Activated CD8-positive, alpha-beta T cell treated with anti-CD3 and anti-CD28 coated beads for 36 hours (primary cell): ENCODE measurements at regions not wholly inside any gene's neighbourhood (a gene's known extent, or its start where the extent isn't known, plus 50 kb on each side); places are given as distances from the start of the nearest gene placed in this dataset.
A peak's percentile ranks its signal among the peaks of the same experiment; 100 is the strongest.

Experiments used
- ATAC-seq: fragments of 200-7000 bp; cut with Tn5 transposase; one replicate; pipeline ENCODE4 v1.10.0; 2021; ENCODE audit warnings: mild to moderate bottlenecking, moderate library complexity
- CTCF ChIA-PET: fragments of 350-600 bp; sonication (Branson Sonifier 250); formaldehyde crosslinking; loops from one replicate; lab custom pipeline; 2021; ENCODE audit warnings: antibody characterized with exemption; lab: Charles Lee
- POLR2A ChIA-PET: fragments of 350-600 bp; sonication (Branson Sonifier 250); formaldehyde crosslinking; loops from one replicate; lab custom pipeline; 2021; ENCODE audit warnings: antibody characterized with exemption; lab: Charles Lee
- DNase-seq: peaks from one replicate; pipeline ENCODE4 v3.0.0-alpha.2; 2020
- H3K27ac Mint-ChIP-seq: one replicate; pipeline ENCODE4 v1.8.0; 2021; ENCODE audit warnings: mild to moderate bottlenecking, mixed read lengths
- H3K27me3 Mint-ChIP-seq: one replicate; pipeline ENCODE4 v1.8.0; 2021; ENCODE audit warnings: mixed read lengths
- H3K36me3 Mint-ChIP-seq: one replicate; pipeline ENCODE4 v1.8.0; 2021; ENCODE audit warnings: low read depth, mixed read lengths
- H3K4me1 Mint-ChIP-seq: one replicate; pipeline ENCODE4 v1.8.0; 2021; ENCODE audit warnings: low read depth, mixed read lengths
- H3K4me3 Mint-ChIP-seq: one replicate; pipeline ENCODE4 v1.8.0; 2021; ENCODE audit warnings: mild to moderate bottlenecking, moderate library complexity, mixed read lengths
- H3K9me3 Mint-ChIP-seq: one replicate; pipeline ENCODE4 v1.8.0; 2021; ENCODE audit warnings: mixed read lengths
- CTCF ChIP-seq: fragments of 200-600 bp; IDR thresholded peaks from one replicate; pipeline ENCODE4 v1.8.0; 2022; ENCODE audit warnings: antibody characterized with exemption, mild to moderate bottlenecking
- intact Hi-C: fragments of 100-400 bp; cut with micrococcal nuclease; formaldehyde crosslinking; loops from one replicate; pipeline ENCODE4 v1.10.0; 2022

DNA sequence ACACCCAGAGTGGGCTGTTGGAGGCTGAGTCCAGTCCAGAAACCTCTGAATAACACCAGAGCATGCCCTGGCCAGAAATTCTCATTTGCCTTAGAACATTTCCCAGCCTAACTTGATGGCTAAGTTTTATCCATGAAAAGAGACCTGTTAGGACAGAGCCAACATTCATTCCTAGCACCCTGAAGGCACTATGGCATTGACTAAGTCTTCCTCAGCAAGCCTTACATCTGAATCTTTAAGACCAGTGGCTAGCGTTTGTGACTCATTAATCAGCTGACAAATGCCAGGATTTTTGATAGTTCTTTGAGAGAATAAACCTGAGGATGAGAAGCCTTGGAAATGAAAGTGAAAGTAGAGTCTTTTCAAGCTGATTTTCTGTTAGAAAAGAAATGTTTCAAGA, 1087.1 kb upstream of the ALCAM start:
- DNase-seq (no peak), ATAC-seq (no peak)
- no peaks in the 10 kb centered on the region for H3K36me3 Mint-ChIP-seq
- no peaks in the 10 kb centered on the region for H3K4me1 Mint-ChIP-seq
- CTCF ChIA-PET = no interaction called here
- no peak overlapping the region for H3K4me3 Mint-ChIP-seq
- H3K9me3 Mint-ChIP-seq = peaks cover 17% of the 10 kb centered on the region
- no peak for TF ChIP-seq CTCF
- POLR2A ChIA-PET = no interaction called here
- H3K27me3 Mint-ChIP-seq = no peaks in the 10 kb centered on the region
- intact Hi-C loops = no loop called here
- no peak overlapping the region for H3K27ac Mint-ChIP-seq

DNA sequence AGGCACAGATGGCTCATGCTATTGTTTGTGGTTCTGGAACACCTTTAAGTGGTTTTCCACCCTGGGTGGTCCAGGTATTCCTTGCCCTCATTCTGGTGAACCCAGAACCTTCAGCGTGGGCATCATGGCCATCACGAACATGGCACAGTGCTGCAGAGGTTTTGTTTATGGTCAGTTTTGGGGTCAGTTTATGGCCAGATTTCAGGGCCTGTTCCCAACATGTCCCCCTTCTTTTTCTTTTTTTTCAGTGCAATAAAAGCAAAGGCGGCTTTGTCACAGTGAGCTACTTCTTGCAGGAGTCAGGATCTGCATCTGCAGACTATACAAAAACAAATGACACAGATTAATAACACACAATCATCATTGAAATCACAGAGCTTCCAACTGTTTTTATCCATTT, 1085.0 kb upstream of the ALCAM start:
- TF ChIP-seq CTCF = no peak
- Mint-ChIP-seq H3K27me3 (no peaks in the 10 kb centered on the region), H3K4me1 (no peaks in the 10 kb centered on the region), H3K4me3 (no peak overlapping the region), H3K9me3 (peaks cover 23% of the 10 kb centered on the region), H3K36me3 (no peaks in the 10 kb centered on the region), H3K27ac (no peak overlapping the region)
- DNase-seq (no peak), ATAC-seq (no peak)
- POLR2A ChIA-PET = no interaction called here
- CTCF ChIA-PET = no interaction called here
- intact Hi-C loops = no loop called here

- Mint-ChIP-seq H3K4me1 (no peaks in the 10 kb centered on the region), H3K4me3 (no peak overlapping the region), H3K36me3 (no peaks in the 10 kb centered on the region), H3K27me3 (no peaks in the 10 kb centered on the region), H3K9me3 (peaks cover 14% of the 10 kb centered on the region), H3K27ac (no peak overlapping the region)
- ChIA-PET POLR2A (no interaction called here), CTCF (no interaction called here)
- TF ChIP-seq CTCF = no peak
- intact Hi-C loops = no loop called here
- ATAC-seq (no peak), DNase-seq (no peak)
Observed at GRCh38 chr3:104286645-104287044, 1080.1 kb upstream of the ALCAM start.

DNA sequence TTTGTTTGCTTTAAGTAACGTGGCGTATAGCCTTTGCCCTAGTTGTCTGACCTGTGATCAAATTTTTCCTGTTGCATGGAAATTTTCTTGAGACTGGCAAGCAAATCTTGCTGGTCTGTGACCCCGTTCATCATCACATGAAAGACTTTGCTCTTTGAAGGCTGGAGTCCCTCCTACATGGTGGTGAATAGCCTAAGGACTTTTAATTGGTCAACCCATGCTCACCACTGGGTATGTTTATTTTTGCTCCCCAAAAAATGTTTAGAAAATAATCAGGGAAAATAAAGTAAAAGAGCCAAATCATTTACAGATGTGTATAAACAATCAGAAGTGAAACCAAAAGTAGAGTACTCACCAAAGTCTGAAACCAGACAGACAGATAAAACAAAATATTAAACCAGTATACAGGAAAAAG, 1075.3 kb upstream of the ALCAM start:
- peak overlapping the region; percentile 23 for H3K4me3 Mint-ChIP-seq
- H3K27ac Mint-ChIP-seq = peak overlapping the region; percentile 36
- H3K4me1 Mint-ChIP-seq = no peaks in the 10 kb centered on the region
- H3K27me3 Mint-ChIP-seq = no peaks in the 10 kb centered on the region
- DNase-seq (no peak), ATAC-seq (no peak)
- no peak for TF ChIP-seq CTCF
- H3K9me3 Mint-ChIP-seq = peaks cover 3% of the 10 kb centered on the region
- ChIA-PET CTCF (no interaction called here), POLR2A (no interaction called here)
- intact Hi-C loops = no loop called here
- no peaks in the 10 kb centered on the region for H3K36me3 Mint-ChIP-seq

DNA sequence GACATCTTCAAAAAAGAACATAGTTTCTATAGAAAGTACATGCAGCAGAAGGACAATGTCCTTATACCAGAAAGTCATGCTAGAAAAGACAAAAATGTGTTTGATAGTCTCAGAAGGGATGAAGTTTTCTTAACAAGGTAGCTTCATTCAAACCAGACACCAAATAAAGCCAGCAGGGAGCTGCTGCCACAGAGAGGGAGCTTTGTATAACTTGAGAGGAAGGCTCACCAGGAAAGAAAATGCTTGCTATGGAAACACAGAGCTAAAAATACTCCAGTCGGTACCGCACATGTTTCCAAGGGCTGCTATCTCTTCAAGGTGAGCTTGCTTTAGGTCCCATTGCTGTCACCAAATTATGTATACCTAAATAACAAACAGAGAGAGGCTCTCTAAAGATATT, 1074.8 kb upstream of the ALCAM start:
- H3K27me3 Mint-ChIP-seq = no peaks in the 10 kb centered on the region
- H3K4me1 Mint-ChIP-seq = no peaks in the 10 kb centered on the region
- ATAC-seq (no peak), DNase-seq (no peak)
- H3K36me3 Mint-ChIP-seq = no peaks in the 10 kb centered on the region
- POLR2A ChIA-PET = no interaction called here
- intact Hi-C loops = no loop called here
- H3K4me3 Mint-ChIP-seq = peak overlapping the region; percentile 23
- H3K27ac Mint-ChIP-seq = peak overlapping the region; percentile 36
- TF ChIP-seq CTCF = no peak
- H3K9me3 Mint-ChIP-seq = no peaks in the 10 kb centered on the region
- CTCF ChIA-PET = no interaction called here
